ENCODE measurements at regions not wholly inside any gene's neighbourhood (a gene's known extent, or its start where the extent isn't known, plus 50 kb on each side); places are given as distances from the start of the nearest gene placed in this dataset.

GRCh38 chr1:184900507-184900906 lies 73.8 kb downstream of the NIBAN1 start:
- no peak for FAIRE-seq
- H3K36me3 ChIP-seq (replicated peaks in 1 of 2; ENCODE audit: control insufficient read depth in 1 of 2, insufficient read depth in 2 of 2, low read length in 2 of 2): no peaks in the 10 kb centered on the region
- BruUV-seq (replicated peaks): no TSS peak
- H3K9ac ChIP-seq (ENCODE audit: insufficient read depth, low read depth, low read length): no peak overlapping the region
- no peaks in the 10 kb centered on the region for H4K20me1 ChIP-seq (ENCODE audit: insufficient read depth, low read length)
- no peak overlapping the region for H3K4me2 ChIP-seq (ENCODE audit: low read depth, low read length)
- no peaks in the 10 kb centered on the region for H3K4me1 ChIP-seq (ENCODE audit: insufficient read depth, low read length)
- no peaks in the 10 kb centered on the region for H3K79me2 ChIP-seq (ENCODE audit: insufficient read depth, low read length)
- ATAC-seq: no peak
- no peaks in the 10 kb centered on the region for H3K9me3 ChIP-seq (ENCODE audit: low read length)
- intact Hi-C loops (cut with micrococcal nuclease; ENCODE audit: unreplicated experiment) (no loop called here), in situ Hi-C loops (cut with HindIII; ENCODE audit: extremely low pct_ligation_motif_present, low pct_unique_long_range_greater_than_20kb) (no loop called here)
- 53% methylated on average over 4 of the region's 4 CpGs for WGBS (ENCODE audit: low lambda C conversion rate)
- H3K4me3 ChIP-seq (replicated peaks in 1 of 3; ENCODE audit: insufficient read depth in 1 of 3, low read depth in 2 of 3, low read length in 3 of 3): no peak overlapping the region
- POLR2A ChIA-PET: no interaction called here
- H2AFZ ChIP-seq (ENCODE audit: low read length): no peak overlapping the region
- no peak for DNase-seq (ENCODE audit: low spot score)
- H3K27me3 ChIP-seq (ENCODE audit: control insufficient read depth in 1 of 2, insufficient read depth in 2 of 2, low read length in 2 of 2): peaks cover 0 to 8% of the 10 kb centered on the region in 2 experiments; a peak in 2 of 5 replicates
- CTCF ChIA-PET (ENCODE audit: low intra/inter-chr PET ratio, low total read pairs): no interaction called here
- no peak for TF ChIP-seq SMARCC2 (IDR thresholded peaks at IDR 0.05)
- TF ChIP-seq SRSF9 (IDR thresholded peaks at IDR 0.05; ENCODE audit: borderline replicate concordance, insufficient read depth, low read depth, low read length, poor library complexity, severe bottlenecking): no peak
- TF ChIP-seq ZMYM2 (CRISPR knock-in tag; IDR thresholded peaks at IDR 0.05): no peak
- TF ChIP-seq MTA3 (CRISPR knock-in tag; IDR thresholded peaks at IDR 0.05): no peak
- no peak for TF ChIP-seq KLF13 (CRISPR knock-in tag; IDR thresholded peaks at IDR 0.05)
- no peak for TF ChIP-seq NFYB (CRISPR knock-in tag; IDR thresholded peaks at IDR 0.05)
- TF ChIP-seq RFXANK (CRISPR knock-in tag; IDR thresholded peaks at IDR 0.05): no peak
- TF ChIP-seq, protein P1, sequence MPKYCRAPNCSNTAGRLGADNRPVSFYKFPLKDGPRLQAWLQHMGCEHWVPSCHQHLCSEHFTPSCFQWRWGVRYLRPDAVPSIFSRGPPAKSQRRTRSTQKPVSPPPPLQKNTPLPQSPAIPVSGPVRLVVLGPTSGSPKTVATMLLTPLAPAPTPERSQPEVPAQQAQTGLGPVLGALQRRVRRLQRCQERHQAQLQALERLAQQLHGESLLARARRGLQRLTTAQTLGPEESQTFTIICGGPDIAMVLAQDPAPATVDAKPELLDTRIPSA (CRISPR knock-in tag; IDR thresholded peaks at IDR 0.05; ENCODE audit: borderline replicate concordance): no peak
- TF ChIP-seq PITX1 (CRISPR knock-in tag; IDR thresholded peaks at IDR 0.05): no peak
- no peak for TF ChIP-seq GATA4 (IDR thresholded peaks at IDR 0.05; ENCODE audit: borderline replicate concordance, low read depth)
- no peak for TF ChIP-seq NCOA1 (CRISPR knock-in tag; IDR thresholded peaks at IDR 0.05)
- TF ChIP-seq, protein P2, sequence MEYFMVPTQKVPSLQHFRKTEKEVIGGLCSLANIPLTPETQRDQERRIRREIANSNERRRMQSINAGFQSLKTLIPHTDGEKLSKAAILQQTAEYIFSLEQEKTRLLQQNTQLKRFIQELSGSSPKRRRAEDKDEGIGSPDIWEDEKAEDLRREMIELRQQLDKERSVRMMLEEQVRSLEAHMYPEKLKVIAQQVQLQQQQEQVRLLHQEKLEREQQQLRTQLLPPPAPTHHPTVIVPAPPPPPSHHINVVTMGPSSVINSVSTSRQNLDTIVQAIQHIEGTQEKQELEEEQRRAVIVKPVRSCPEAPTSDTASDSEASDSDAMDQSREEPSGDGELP (IDR thresholded peaks at IDR 0.05; ENCODE audit: borderline replicate concordance, low read depth): no peak
- no peak overlapping the region for H3K27ac ChIP-seq (ENCODE audit: extremely low read length, insufficient read depth, low read length)
